Astrocyte of the cerebellum (primary cell): ENCODE measurements at regions not wholly inside any gene's neighbourhood (a gene's known extent, or its start where the extent isn't known, plus 50 kb on each side); places are given as distances from the start of the nearest gene placed in this dataset.

Experiments
- DNase-seq: peaks from one replicate; pipeline ENCODE4 v3.0.0-alpha.2; 2011; ENCODE audit warnings: low read depth
- H3K4me3 ChIP-seq: 2 replicates; pipeline ENCODE4 v1.5.1; 2011; ENCODE audit warnings: mild to moderate bottlenecking, low read depth, low read length, moderate library complexity
- CTCF ChIP-seq: IDR thresholded peaks from 2 replicates; pipeline ENCODE4 v1.5.1; 2012; ENCODE audit warnings: low read length, low read depth, moderate library complexity, mild to moderate bottlenecking; ENCODE audit errors: missing control alignments
- in situ Hi-C: cut with HindIII; loops from 2 replicates; pipeline ENCODE4 v1.10.0; 2017; ENCODE audit warnings: low sequenced_read_pairs

GRCh38 chr6:63099772-63100459 is 111.4 kb upstream of the FKBP1C start:
- in situ Hi-C loops: no loop called here
- H3K4me3 ChIP-seq: no peak overlapping the region
- no peak for TF ChIP-seq CTCF
- DNase-seq: no peak

- DNase-seq: no peak
- H3K4me3 ChIP-seq: no peak overlapping the region
- TF ChIP-seq CTCF: no peak
- in situ Hi-C loops: no loop called here
These were observed 96.6 kb upstream of the FKBP1C start for GRCh38 chr6:63114610-63115211.

GRCh38 chr6:63121166-63121565 is 90.1 kb upstream of the FKBP1C start:
- H3K4me3 ChIP-seq: no peak overlapping the region
- in situ Hi-C loops: no loop called here
- no peak for DNase-seq
- TF ChIP-seq CTCF: no peak

- no peak overlapping the region for H3K4me3 ChIP-seq
- TF ChIP-seq CTCF: no peak
- in situ Hi-C loops: no loop called here
- DNase-seq: no peak
These were observed 71.2 kb upstream of the FKBP1C start for GRCh38 chr6:63140114-63140513.

GRCh38 chr6:63140692-63141318 is 70.5 kb upstream of the FKBP1C start:
- no peak for DNase-seq
- H3K4me3 ChIP-seq: no peak overlapping the region
- in situ Hi-C loops: no loop called here
- TF ChIP-seq CTCF: no peak

GRCh38 chr6:63149730-63150129 is 61.5 kb upstream of the FKBP1C start:
- no peak for TF ChIP-seq CTCF
- no peak for DNase-seq
- in situ Hi-C loops: no loop called here
- no peak overlapping the region for H3K4me3 ChIP-seq
